HCT116 (cell line): ENCODE measurements at regions not wholly inside any gene's neighbourhood (a gene's known extent, or its start where the extent isn't known, plus 50 kb on each side); places are given as distances from the start of the nearest gene placed in this dataset.

Experiments used
- ATAC-seq: fragments of 200-7000 bp; cut with Tn5 transposase; 2 replicates; pipeline ENCODE4 v1.9.1; 2020; ENCODE audit warnings: mild to moderate bottlenecking, moderate library complexity
- BruUV-seq: library from RNA; stranded (reverse); fragments of 400-500 nt; replicated peaks from 2 replicates; lab custom pipeline; 2021; lab: Mats Ljungman, UMichigan
- CTCF ChIA-PET: fragments of 300-600 bp; sonication (Branson Sonifier 250); formaldehyde crosslinking; loops from one replicate; lab custom pipeline; 2021; ENCODE audit warnings: antibody characterized with exemption; lab: Charles Lee
- POLR2A ChIA-PET: fragments of 300-600, 350-600 bp; sonication (Branson Sonifier 250); formaldehyde crosslinking; loops from one replicate; lab custom pipeline; 2021; ENCODE audit warnings: antibody characterized with exemption; lab: Charles Lee
- RAD21 ChIA-PET, 2 experiments: fragments of 300-600 bp; sonication (Branson Sonifier 250); formaldehyde crosslinking; loops; one replicate each; lab custom pipeline; 2023; ENCODE audit warnings: low total read pairs in 2 of 2; ENCODE audit not compliant: uncharacterized antibody in 2 of 2, unreplicated experiment in 2 of 2, low non-redundant PET in 1 of 2; lab: Charles Lee
- DNase-seq: peaks from one replicate; pipeline ENCODE4 v3.0.0-alpha.2; 2010; ENCODE audit warnings: low read depth, low spot score
- H2AFZ ChIP-seq: fragments of 200-600 bp; shearing (Covaris generic), sonication (generic); 2 replicates; pipeline ENCODE4 v1.6.1; 2017; ENCODE audit warnings: low read depth, mixed run types, mixed read lengths, antibody characterized with exemption, low read length; ENCODE audit not compliant: poor library complexity, severe bottlenecking
- H3K27ac ChIP-seq: 2 replicates; pipeline ENCODE4 v1.5.1; 2012; ENCODE audit warnings: low read depth, low read length
- H3K27me3 ChIP-seq: fragments of 200-600 bp; sonication (generic); 2 replicates; pipeline ENCODE4 v1.6.1; 2016; ENCODE audit warnings: mixed run types, low read length, mixed read lengths; ENCODE audit not compliant: insufficient read depth
- H3K36me3 ChIP-seq, 2 experiments: fragments of 200-500 bp in 1 of 2; fragments of 200-600 bp in 1 of 2; sonication (Bioruptor generic) in 1 of 2; sonication (generic) in 1 of 2; 2 replicates each; pipeline versions ENCODE4 v1.5.1 to v1.6.1; 2014 to 2016; ENCODE audit warnings: low read length in 2 of 2, inconsistent platforms in 1 of 2, mixed read lengths in 1 of 2, mixed run types in 1 of 2; ENCODE audit not compliant: insufficient read depth in 2 of 2, control insufficient read depth in 1 of 2
- H3K4me1 ChIP-seq, 2 experiments: fragments of 200-600 bp in 1 of 2; sonication (generic) in 1 of 2; 2 replicates each; pipeline versions ENCODE4 v1.5.1 to v1.6.1; 2012 to 2017; ENCODE audit warnings: low read length in 2 of 2, inconsistent platforms in 1 of 2, mild to moderate bottlenecking in 1 of 2, mixed read lengths in 1 of 2, mixed run types in 1 of 2, moderate library complexity in 1 of 2; ENCODE audit not compliant: insufficient read depth in 2 of 2, control insufficient read depth in 1 of 2
- H3K4me2 ChIP-seq: fragments of 200-600 bp; sonication (generic); 2 replicates; pipeline ENCODE4 v1.6.1; 2017; ENCODE audit warnings: mixed run types, low read length, mixed read lengths
- H3K4me3 ChIP-seq, 2 experiments: fragments of 200-600 bp in 1 of 2; sonication (generic) in 1 of 2; replicated peaks in 1 of 2; 2 replicates each; pipeline ENCODE4 v1.5.1; 2011 to 2016; ENCODE audit warnings: low read length in 2 of 2, control low read depth in 1 of 2, low read depth in 1 of 2, mild to moderate bottlenecking in 1 of 2, mixed read lengths in 1 of 2, mixed run types in 1 of 2
- H3K79me2 ChIP-seq: fragments of 200-600 bp; sonication (generic); 2 replicates; pipeline ENCODE4 v1.6.1; 2017; ENCODE audit warnings: mild to moderate bottlenecking, mixed run types, low read length, moderate library complexity, mixed read lengths; ENCODE audit not compliant: insufficient read depth
- H3K9ac ChIP-seq: fragments of 200-600 bp; sonication (generic); 2 replicates; pipeline ENCODE4 v1.6.1; 2016; ENCODE audit warnings: low read length, mixed read lengths
- H3K9me2 ChIP-seq: fragments of 200-600 bp; sonication (generic), shearing (Covaris generic); 2 replicates; pipeline ENCODE4 v1.6.1; 2017; ENCODE audit warnings: mixed run types, mild to moderate bottlenecking, moderate library complexity; ENCODE audit not compliant: insufficient read depth
- H3K9me3 ChIP-seq, 2 experiments: fragments of 200-500 bp in 1 of 2; fragments of 200-600 bp in 1 of 2; sonication (Bioruptor generic) in 1 of 2; sonication (generic) in 1 of 2; 2 replicates each; pipeline ENCODE4 v1.6.1; 2014 to 2017; ENCODE audit warnings: low read length in 2 of 2, mixed read lengths in 2 of 2, inconsistent platforms in 1 of 2, low read depth in 1 of 2, mild to moderate bottlenecking in 1 of 2, mixed run types in 1 of 2, moderate library complexity in 1 of 2; ENCODE audit not compliant: control insufficient read depth in 1 of 2, insufficient read depth in 1 of 2
- H4K20me1 ChIP-seq: fragments of 200-600 bp; sonication (generic), shearing (Covaris generic); 2 replicates; pipeline ENCODE4 v1.6.1; 2017; ENCODE audit warnings: mixed run types, mild to moderate bottlenecking, moderate library complexity; ENCODE audit not compliant: insufficient read depth
- EGR1 ChIP-seq: IDR thresholded peaks from 2 replicates; pipeline ENCODE4 v1.6.1; 2012; ENCODE audit warnings: low read depth
- EZH2 ChIP-seq: fragments of 200-600 bp; sonication (generic); IDR thresholded peaks from 2 replicates; pipeline ENCODE4 v1.6.1; 2017; ENCODE audit warnings: antibody characterized with exemption, mixed run types
- EZH2phosphoT487 ChIP-seq: fragments of 200-600 bp; IDR thresholded peaks from 2 replicates; pipeline ENCODE4 v1.6.1; 2018; ENCODE audit warnings: antibody characterized with exemption, borderline replicate concordance
- JUND ChIP-seq: IDR thresholded peaks from 2 replicates; pipeline ENCODE4 v1.6.1; 2012
- POLR2AphosphoS5 ChIP-seq: IDR thresholded peaks from 2 replicates; pipeline ENCODE4 v1.6.1; 2011; ENCODE audit warnings: mild to moderate bottlenecking, low read depth, low read length, moderate library complexity
- YY1 ChIP-seq: IDR thresholded peaks from 2 replicates; pipeline ENCODE4 v1.6.1; 2011; ENCODE audit warnings: low read length, low read depth, moderate library complexity, mild to moderate bottlenecking; ENCODE audit not compliant: insufficient replicate concordance; ENCODE audit errors: extremely low read depth
- intact Hi-C: fragments of 100-400 bp; cut with micrococcal nuclease; formaldehyde crosslinking; loops from 2 replicates; pipeline ENCODE4 v1.10.0; 2022

DNA sequence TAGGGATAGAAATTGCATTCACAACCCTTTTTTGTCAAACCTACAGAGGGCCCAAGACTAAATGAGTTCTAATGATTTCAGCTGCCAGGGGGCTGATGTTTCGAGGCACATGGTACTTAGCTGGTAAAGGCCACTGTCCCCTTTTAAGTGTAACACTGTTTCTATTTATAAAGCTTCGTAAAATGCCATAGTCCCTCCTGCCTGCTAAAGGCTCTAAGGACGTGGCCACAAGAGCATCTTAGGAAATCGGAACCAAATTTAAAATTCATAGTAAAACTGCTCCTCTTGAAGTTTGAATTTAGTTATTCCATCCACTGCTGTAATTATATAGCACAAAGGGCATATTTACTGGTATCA, 170.3 kb upstream of the WWC1 start:
- POLR2A ChIA-PET: no interaction called here
- Histone ChIP-seq H3K4me3 (no peak overlapping the region), H3K9ac (no peak overlapping the region), H3K27me3 (peaks cover 42% of the 10 kb centered on the region), H3K4me1 (no peaks in the 10 kb centered on the region), H3K36me3 (no peaks in the 10 kb centered on the region), H3K27ac (no peak overlapping the region), H3K79me2 (no peaks in the 10 kb centered on the region), H3K9me2 (no peaks in the 10 kb centered on the region), H2AFZ (no peak overlapping the region), H3K4me2 (no peak overlapping the region), H3K9me3 (no peaks in the 10 kb centered on the region), H4K20me1 (no peaks in the 10 kb centered on the region)
- CTCF ChIA-PET: no interaction called here
- intact Hi-C loops: no loop called here
- RAD21 ChIA-PET: no interaction called here
- TF ChIP-seq YY1: no peak
- TF ChIP-seq JUND: no peak
- no peak for TF ChIP-seq EZH2phosphoT487
- ATAC-seq (no peak), DNase-seq (no peak)
- no TSS peak for BruUV-seq

DNA sequence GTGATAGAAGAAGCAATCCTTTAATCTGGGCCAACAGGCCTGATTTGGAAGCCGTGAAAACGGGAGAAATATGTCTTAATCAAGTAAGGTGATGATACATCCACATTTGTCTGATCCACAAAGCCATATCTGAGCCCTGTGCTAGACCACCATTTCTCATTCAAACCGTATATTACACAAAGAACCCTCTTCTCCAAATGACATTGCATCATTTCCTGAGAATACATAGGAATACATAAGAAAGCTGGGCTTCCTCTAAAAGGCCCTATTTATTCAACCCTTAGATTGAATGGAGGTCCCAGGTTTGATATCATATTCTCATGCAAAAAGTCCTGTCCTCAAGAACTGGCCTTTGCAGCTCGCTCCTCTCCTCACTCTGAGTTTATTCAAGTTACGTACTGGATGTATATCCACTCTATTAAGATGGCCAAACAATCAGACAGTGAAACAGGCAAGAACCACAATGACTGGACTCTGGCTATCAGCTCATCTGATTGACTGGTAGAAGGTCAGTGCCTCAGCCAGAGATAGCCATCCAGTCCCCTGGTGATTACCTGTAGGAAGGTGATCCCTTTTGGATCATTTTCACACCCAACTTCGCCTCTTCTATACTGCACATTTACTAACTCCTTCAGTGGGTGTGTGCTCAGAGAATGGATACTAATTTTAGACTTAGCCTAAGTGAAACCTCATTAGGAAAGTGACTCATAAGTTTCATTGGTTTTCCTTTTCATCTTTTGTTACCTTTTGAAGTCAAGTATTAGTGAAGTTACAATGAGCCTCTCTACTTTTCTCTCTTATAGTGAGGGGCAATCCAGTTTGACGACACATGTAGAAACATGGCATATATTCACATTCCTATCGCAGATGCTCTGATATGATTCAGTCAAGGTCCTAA, 167.6 kb upstream of the WWC1 start:
- Histone ChIP-seq H2AFZ (no peak overlapping the region), H3K36me3 (no peaks in the 10 kb centered on the region), H3K9me3 (no peaks in the 10 kb centered on the region), H3K27me3 (peaks cover 44% of the 10 kb centered on the region), H3K9me2 (no peaks in the 10 kb centered on the region), H4K20me1 (no peaks in the 10 kb centered on the region), H3K79me2 (no peaks in the 10 kb centered on the region), H3K4me2 (no peak overlapping the region), H3K27ac (no peak overlapping the region), H3K4me3 (no peak overlapping the region), H3K9ac (no peak overlapping the region), H3K4me1 (no peaks in the 10 kb centered on the region)
- intact Hi-C loops: no loop called here
- DNase-seq (no peak), ATAC-seq (no peak)
- RAD21 ChIA-PET: no interaction called here
- CTCF ChIA-PET: interaction anchor here (1.4 kb wide), 1 partner anchor 9 kb away, joined by 3 read pairs; no protein-coding TSS in a partner anchor
- no TSS peak for BruUV-seq
- no peak for TF ChIP-seq POLR2AphosphoS5
- TF ChIP-seq JUND: no peak
- no peak for TF ChIP-seq EZH2
- TF ChIP-seq EGR1: no peak
- POLR2A ChIA-PET: no interaction called here
